ENCODE measurements at regions not wholly inside any gene's neighbourhood (a gene's known extent, or its start where the extent isn't known, plus 50 kb on each side); places are given as distances from the start of the nearest gene placed in this dataset.

- Histone ChIP-seq H3K9me2 (ENCODE audit: insufficient read depth) (no peaks in the 10 kb centered on the region), H4K20me1 (ENCODE audit: insufficient read depth) (no peaks in the 10 kb centered on the region), H3K9me3 (ENCODE audit: insufficient read depth, low read depth) (no peaks in the 10 kb centered on the region), H3K36me3 (ENCODE audit: low read depth) (no peaks in the 10 kb centered on the region), H3K27ac (no peak overlapping the region), H3K79me2 (ENCODE audit: low read depth) (no peaks in the 10 kb centered on the region), H3F3A (ENCODE audit: insufficient read depth, low read depth) (no peaks in the 10 kb centered on the region), H2AFZ (no peak overlapping the region), H3K4me1 (replicated peaks; ENCODE audit: insufficient read depth) (peaks cover 5% of the 10 kb centered on the region; the same call in 1 of the 2 replicates), H3K4me2 (peak overlapping the region; percentile 40; the same call in 1 of the 2 replicates), H3K27me3 (ENCODE audit: insufficient read depth, low read depth) (no peaks in the 10 kb centered on the region), H3K4me3 (no peak overlapping the region)
- ChIA-PET CTCF (interaction anchor here (0.6 to 0.7 kb wide), 3 partner anchors 390 to 1055 kb away, joined by 3 to 4 read pairs (median 3); no protein-coding TSS in a partner anchor), POLR2A (ENCODE audit: unreplicated experiment) (interaction anchor here (0.5 to 0.6 kb wide), 2 partner anchors 314 to 496 kb away, joined by 3 to 5 read pairs; no protein-coding TSS in a partner anchor)
- peak; percentile 7 to 51 for DNase-seq
- intact Hi-C loops (cut with micrococcal nuclease; ENCODE audit: unreplicated experiment) = loop anchor here (1.0 to 10.0 kb wide), 4 partner anchors 166 to 398 kb away; partner anchors contain the start of gene DIAPH2
- TF ChIP-seq CTCF (conservative IDR thresholded peaks at IDR 0.05) = peak; percentile 78
- TF ChIP-seq EZH2 (IDR thresholded peaks at IDR 0.05; ENCODE audit: low read depth) = no peak
- no TSS peak for BruUV-seq (replicated peaks)
These were observed 312.2 kb upstream of the DIAPH2 start for GRCh38 chrX:96372313-96373046.

- no peak overlapping the region for H3K4me3 ChIP-seq
- peaks cover 5% of the 10 kb centered on the region; the same call in 1 of the 2 replicates for H3K4me1 ChIP-seq (replicated peaks; ENCODE audit: insufficient read depth)
- H3K36me3 ChIP-seq (ENCODE audit: low read depth) = no peaks in the 10 kb centered on the region
- no peaks in the 10 kb centered on the region for H3K27me3 ChIP-seq (ENCODE audit: insufficient read depth, low read depth)
- H4K20me1 ChIP-seq (ENCODE audit: insufficient read depth) = no peaks in the 10 kb centered on the region
- no peaks in the 10 kb centered on the region for H3K9me3 ChIP-seq (ENCODE audit: insufficient read depth, low read depth)
- intact Hi-C loops (cut with micrococcal nuclease; ENCODE audit: unreplicated experiment) = loop anchor here (1.0 to 10.0 kb wide), 4 partner anchors 165 to 398 kb away; partner anchors contain the start of gene DIAPH2
- POLR2A ChIA-PET (ENCODE audit: unreplicated experiment) = interaction anchor here (0.5 to 0.6 kb wide), 2 partner anchors 313 to 496 kb away, joined by 3 to 5 read pairs; no protein-coding TSS in a partner anchor
- H3K27ac ChIP-seq = no peak overlapping the region
- no peak for DNase-seq
- TF ChIP-seq EZH2 (IDR thresholded peaks at IDR 0.05; ENCODE audit: low read depth) (no peak), CTCF (conservative IDR thresholded peaks at IDR 0.05) (no peak)
- H2AFZ ChIP-seq = no peak overlapping the region
- CTCF ChIA-PET = interaction anchor here (0.6 to 0.7 kb wide), 3 partner anchors 656 to 1336 kb away, joined by 3 to 8 read pairs (median 4); no protein-coding TSS in a partner anchor
- H3F3A ChIP-seq (ENCODE audit: insufficient read depth, low read depth) = no peaks in the 10 kb centered on the region
- peak overlapping the region; percentile 40; the same call in 1 of the 2 replicates for H3K4me2 ChIP-seq
- H3K9me2 ChIP-seq (ENCODE audit: insufficient read depth) = no peaks in the 10 kb centered on the region
- H3K79me2 ChIP-seq (ENCODE audit: low read depth) = no peaks in the 10 kb centered on the region
- BruUV-seq (replicated peaks) = no TSS peak
These were observed 311.6 kb upstream of the DIAPH2 start for GRCh38 chrX:96373047-96373355.

DNA sequence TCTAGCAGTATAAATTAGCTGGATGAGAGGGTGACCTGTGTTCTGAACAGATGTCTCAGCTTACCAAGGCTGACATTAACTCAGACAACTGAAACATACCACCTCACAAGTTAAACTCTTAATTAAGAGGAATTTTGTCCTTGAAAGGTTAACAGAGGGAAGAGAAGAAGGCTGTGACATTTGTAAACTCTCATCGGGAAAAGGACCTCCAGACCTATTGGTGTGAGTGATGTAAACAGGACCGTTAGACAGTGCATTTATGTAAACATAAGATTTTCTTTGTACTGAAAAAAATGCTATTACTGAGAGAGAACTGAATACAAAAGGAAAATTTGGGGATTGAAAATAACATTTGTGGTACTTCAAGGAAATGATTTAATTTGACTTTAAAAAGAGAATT lies 308.4 kb upstream of the DIAPH2 start:
- BruUV-seq (replicated peaks) = no TSS peak
- Histone ChIP-seq H3K36me3 (ENCODE audit: low read depth) (no peaks in the 10 kb centered on the region), H3K9me2 (ENCODE audit: insufficient read depth) (no peaks in the 10 kb centered on the region), H3K79me2 (ENCODE audit: low read depth) (no peaks in the 10 kb centered on the region), H3K27me3 (ENCODE audit: insufficient read depth, low read depth) (no peaks in the 10 kb centered on the region), H3K4me3 (no peak overlapping the region), H3K4me2 (no peak overlapping the region), H3K27ac (no peak overlapping the region), H3K4me1 (replicated peaks; ENCODE audit: insufficient read depth) (peaks cover 5% of the 10 kb centered on the region; the same call in 1 of the 2 replicates), H2AFZ (no peak overlapping the region), H3F3A (ENCODE audit: insufficient read depth, low read depth) (no peaks in the 10 kb centered on the region), H3K9me3 (ENCODE audit: insufficient read depth, low read depth) (no peaks in the 10 kb centered on the region), H4K20me1 (ENCODE audit: insufficient read depth) (no peaks in the 10 kb centered on the region)
- DNase-seq = no peak
- intact Hi-C loops (cut with micrococcal nuclease; ENCODE audit: unreplicated experiment) = loop anchor here (10.0 kb wide), 1 partner anchor 309 kb away; the partner anchor contains the start of gene DIAPH2
- CTCF ChIA-PET = no interaction called here
- TF ChIP-seq EZH2 (IDR thresholded peaks at IDR 0.05; ENCODE audit: low read depth) (no peak), CTCF (conservative IDR thresholded peaks at IDR 0.05) (no peak)
- POLR2A ChIA-PET (ENCODE audit: unreplicated experiment) = no interaction called here

Measured in PC-9 (cell line).